ENCODE measurements at regions not wholly inside any gene's neighbourhood (a gene's known extent, or its start where the extent isn't known, plus 50 kb on each side); places are given as distances from the start of the nearest gene placed in this dataset.
"Not testable (repeated sequence)": the region's sequence is repeated elsewhere in the genome, so short reads cannot be mapped to it uniquely, and the experiment has no call there.

DNA sequence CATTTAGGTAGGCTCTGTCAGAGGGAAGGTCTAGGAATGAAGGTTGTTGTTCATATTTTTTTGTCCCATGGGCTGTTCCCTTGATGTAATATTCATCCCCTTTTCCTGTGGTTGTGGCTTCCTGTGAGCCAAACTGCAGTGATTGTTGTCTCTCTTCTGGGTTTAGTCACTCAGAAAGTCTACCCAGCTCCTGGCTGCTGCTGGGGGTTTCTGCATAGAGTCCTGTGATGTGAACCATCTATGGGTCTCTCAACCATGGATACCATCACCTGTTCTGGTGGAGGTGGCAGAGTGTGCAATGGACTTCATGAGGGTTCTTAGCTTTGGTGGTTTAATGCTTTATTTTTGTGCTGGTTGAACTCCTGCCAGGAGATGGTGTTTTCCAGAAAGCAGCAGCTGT lies 122.8 kb downstream of the ZC4H2 start:
- H3K4me3 Mint-ChIP-seq, result no peak overlapping the region
- H3K36me3 Mint-ChIP-seq, result peaks cover 44% of the 10 kb centered on the region
- ATAC-seq (no peak), DNase-seq (peak; percentile 39)
- peaks cover 9% of the 10 kb centered on the region for H3K9me3 Mint-ChIP-seq (ENCODE audit: low read depth)
- CTCF ChIA-PET, result no interaction called here
- peaks cover 32% of the 10 kb centered on the region for H3K4me1 Mint-ChIP-seq
- no peaks in the 10 kb centered on the region for H3K27me3 Mint-ChIP-seq
- peak overlapping the region; percentile 32 for H3K27ac Mint-ChIP-seq

DNA sequence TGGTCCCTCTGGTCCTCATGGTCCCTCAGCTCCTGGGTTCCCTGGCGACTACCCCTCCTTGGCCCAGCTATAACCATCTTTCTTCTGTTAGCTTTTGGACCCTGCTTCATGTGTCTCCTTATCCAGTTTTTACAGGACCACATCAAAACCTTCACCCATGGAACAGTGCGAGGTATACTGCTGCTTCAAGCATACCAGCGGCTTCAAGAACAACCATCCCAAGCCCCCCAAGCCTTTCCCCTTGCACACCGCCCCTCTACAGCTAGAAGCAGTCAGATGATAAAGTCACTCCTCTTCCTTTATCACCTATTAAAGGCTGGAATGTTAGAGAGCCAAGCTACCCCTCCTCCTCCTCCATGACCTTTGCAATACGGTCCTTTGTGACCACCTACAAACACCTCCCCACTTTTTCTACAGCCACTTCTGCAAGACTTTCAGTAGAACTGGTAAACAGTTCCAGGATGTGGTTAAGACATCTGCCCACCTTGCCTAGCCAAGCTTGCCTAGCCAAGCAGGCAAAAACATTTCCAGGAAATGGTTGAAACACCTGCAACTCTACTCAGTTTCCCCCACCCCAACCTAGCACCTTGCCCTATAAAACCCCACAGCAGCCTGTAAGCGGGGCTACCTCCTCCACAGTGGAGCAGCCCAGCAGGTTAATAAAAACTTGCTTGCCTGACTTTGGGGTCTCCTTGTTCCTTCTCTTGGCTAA lies 125.7 kb downstream of the ZC4H2 start:
- peaks cover 6% of the 10 kb centered on the region for H3K9me3 Mint-ChIP-seq (ENCODE audit: low read depth)
- DNase-seq (peak; percentile 59), ATAC-seq (peak; percentile 58)
- no peak overlapping the region for H3K27ac Mint-ChIP-seq
- CTCF ChIA-PET, result no interaction called here
- H3K27me3 Mint-ChIP-seq, result no peaks in the 10 kb centered on the region
- H3K4me3 Mint-ChIP-seq, result no peak overlapping the region
- peaks cover 29% of the 10 kb centered on the region for H3K4me1 Mint-ChIP-seq
- peaks cover 34% of the 10 kb centered on the region for H3K36me3 Mint-ChIP-seq

DNA sequence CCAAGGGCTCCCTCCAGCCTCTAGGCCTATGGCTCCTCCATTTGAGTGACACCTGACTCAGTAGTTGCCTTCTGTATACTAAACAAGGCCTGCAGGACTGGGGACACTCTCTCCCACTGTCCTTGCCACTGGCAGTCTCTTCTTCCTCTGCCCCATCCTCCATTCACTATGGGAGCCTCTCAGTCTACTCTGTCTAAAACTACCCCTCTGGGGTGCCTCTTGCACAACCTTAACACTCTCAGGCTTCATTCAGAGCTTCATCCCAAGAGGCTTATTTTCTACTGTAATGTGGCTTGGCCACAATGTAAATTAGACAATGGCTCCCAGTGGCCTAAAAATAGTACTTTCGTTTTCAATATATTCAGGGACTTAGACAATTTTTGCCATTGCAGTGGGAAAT lies 133.0 kb downstream of the ZC4H2 start:
- CTCF ChIA-PET, result no interaction called here
- Mint-ChIP-seq H3K36me3 (peaks cover 50% of the 10 kb centered on the region), H3K27me3 (no peaks in the 10 kb centered on the region), H3K4me1 (peaks cover 31% of the 10 kb centered on the region), H3K4me3 (peak overlapping the region; percentile 22), H3K27ac (peak overlapping the region; percentile 88), H3K9me3 (ENCODE audit: low read depth) (peaks cover 17% of the 10 kb centered on the region)
- ATAC-seq, result no peak
- DNase-seq, result no peak

DNA sequence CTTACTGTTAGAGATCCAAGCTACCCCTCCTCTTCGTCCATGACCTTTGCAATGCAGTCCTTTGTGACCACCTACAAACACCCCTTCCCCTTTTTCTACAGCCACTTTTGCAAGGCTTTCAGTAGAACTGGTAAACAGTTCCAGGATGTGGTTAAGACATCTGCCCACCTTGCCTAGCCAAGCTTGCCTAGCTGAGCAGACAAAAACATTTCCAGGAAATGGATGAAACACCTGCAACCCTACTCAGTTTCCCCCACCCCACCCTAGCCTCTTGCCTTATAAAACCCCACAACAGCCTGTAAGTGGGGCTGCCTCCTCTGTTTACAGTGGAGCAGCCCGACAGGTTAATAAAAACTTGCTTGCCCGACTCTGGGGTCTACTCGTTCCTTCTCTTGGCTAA lies 133.8 kb downstream of the ZC4H2 start:
- H3K27ac Mint-ChIP-seq, result peak overlapping the region; percentile 88
- H3K4me3 Mint-ChIP-seq, result no peak overlapping the region
- ATAC-seq (peak; percentile 78), DNase-seq (peak; percentile 58)
- peaks cover 31% of the 10 kb centered on the region for H3K4me1 Mint-ChIP-seq
- H3K36me3 Mint-ChIP-seq, result peaks cover 50% of the 10 kb centered on the region
- peaks cover 17% of the 10 kb centered on the region for H3K9me3 Mint-ChIP-seq (ENCODE audit: low read depth)
- CTCF ChIA-PET, result no interaction called here
- H3K27me3 Mint-ChIP-seq, result no peaks in the 10 kb centered on the region

DNA sequence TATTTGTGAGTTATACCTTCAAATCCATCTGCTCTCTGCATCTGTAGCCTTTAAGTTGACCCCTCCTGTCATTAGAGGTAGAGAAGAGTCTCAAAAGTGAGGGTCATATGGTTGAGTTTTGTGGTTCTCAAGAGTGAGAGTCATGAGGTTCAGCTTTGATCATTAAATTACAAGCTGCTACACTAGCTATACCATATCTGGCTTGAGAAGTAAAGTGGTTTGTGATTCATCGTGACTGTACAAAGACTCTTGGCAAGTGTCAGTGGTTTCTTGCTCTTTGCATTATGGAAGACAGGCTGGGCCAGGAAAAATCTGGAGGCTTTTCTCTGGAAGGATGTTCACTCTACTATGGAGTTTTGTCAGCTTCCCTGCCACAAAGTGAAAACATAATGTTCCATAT lies 170.6 kb downstream of the ZC4H2 start:
- Mint-ChIP-seq H3K9me3 (ENCODE audit: low read depth) (peaks cover 7% of the 10 kb centered on the region), H3K27me3 (no peaks in the 10 kb centered on the region), H3K4me3 (no peak overlapping the region), H3K36me3 (no peaks in the 10 kb centered on the region), H3K27ac (no peak overlapping the region), H3K4me1 (peaks cover 1% of the 10 kb centered on the region)
- ATAC-seq, result no peak
- CTCF ChIA-PET, result no interaction called here
- DNase-seq, result no peak

DNA sequence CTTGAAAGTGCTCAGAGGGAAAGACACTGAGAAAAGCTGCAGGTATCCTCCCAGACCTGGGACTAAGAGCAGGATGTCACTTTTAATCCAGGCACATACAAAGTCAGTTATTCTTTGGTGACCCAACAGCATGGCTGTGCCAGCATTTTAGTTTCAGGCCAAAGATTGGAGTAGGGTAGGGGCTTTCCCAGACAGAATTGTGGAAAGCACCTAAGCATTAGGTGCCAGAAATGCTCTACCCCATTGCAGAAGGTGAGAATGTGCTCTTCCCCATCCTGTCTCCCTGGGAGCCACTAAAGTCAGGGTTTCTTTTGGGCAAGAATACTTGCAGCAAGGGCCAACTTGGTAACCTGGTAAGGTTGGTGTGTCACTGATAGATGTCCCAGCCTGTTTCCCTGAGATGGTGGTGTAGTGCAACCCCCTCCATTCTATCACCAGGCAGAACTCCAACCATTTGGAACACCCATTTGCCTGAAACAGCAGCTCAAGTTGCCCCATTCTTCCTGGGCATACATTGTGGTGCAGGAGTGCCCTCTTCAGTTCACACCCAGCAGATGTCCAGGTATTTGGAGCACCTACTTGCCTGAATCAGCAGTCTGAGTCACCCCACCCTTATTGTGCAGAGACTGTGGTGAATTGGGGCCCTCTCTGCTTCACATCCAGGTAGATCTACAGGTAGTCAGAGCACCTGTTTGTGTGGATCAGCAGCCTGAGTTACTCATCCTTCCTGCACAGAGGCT lies 183.5 kb downstream of the ZC4H2 start:
- ATAC-seq (no peak), DNase-seq (no peak)
- Mint-ChIP-seq H3K27ac (no peak overlapping the region), H3K9me3 (ENCODE audit: low read depth) (peaks cover 6% of the 10 kb centered on the region), H3K4me3 (no peak overlapping the region), H3K4me1 (no peaks in the 10 kb centered on the region), H3K36me3 (no peaks in the 10 kb centered on the region), H3K27me3 (no peaks in the 10 kb centered on the region)
- CTCF ChIA-PET, result no interaction called here

DNA sequence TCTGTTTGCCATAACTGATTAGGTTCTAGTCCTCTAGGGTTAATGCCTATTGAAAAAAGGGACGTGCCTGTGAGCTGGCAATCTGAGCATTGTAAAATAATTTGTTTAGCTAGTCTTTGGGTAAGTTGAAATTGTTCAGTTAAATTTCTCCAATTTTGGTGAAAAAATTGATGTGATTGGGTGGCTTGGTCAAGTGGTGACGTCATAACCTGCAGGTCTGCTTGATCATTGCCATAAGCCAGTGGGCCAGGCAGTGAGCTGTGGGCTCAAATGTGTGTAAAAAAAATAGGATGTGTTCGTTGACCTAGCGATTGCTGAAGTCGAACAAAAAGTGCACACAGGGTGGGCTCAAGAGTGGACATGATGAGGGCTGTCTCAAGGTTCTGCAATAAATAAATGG lies 193.3 kb downstream of the ZC4H2 start:
- Mint-ChIP-seq H3K4me1 (no peaks in the 10 kb centered on the region), H3K27ac (no peak overlapping the region), H3K9me3 (ENCODE audit: low read depth) (no peaks in the 10 kb centered on the region)

DNA sequence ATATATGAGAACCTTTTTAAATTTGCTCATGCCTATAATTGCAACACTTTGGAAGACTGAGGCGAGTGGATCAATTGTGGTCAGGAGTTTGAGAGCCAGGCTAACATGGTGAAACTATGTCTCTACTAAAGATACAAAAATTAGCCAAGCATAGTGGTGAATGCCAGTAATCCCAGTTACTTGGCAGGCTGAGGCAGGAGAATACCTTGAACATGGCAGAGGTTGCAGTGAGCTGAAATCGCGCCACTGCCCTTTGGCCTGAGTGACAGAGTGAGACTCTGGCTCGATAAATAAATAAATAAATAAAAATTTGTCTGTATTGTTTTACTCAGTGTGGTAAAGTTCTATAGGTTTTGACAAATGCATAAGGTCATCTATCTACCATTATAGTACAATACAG lies 218.2 kb downstream of the ZC4H2 start:
- DNase-seq (no peak), ATAC-seq (no peak)
- no peak overlapping the region for H3K27ac Mint-ChIP-seq
- H3K9me3 Mint-ChIP-seq (ENCODE audit: low read depth), result peaks cover 3% of the 10 kb centered on the region
- no peaks in the 10 kb centered on the region for H3K4me1 Mint-ChIP-seq
- H3K4me3 Mint-ChIP-seq, result no peak overlapping the region
- no peaks in the 10 kb centered on the region for H3K27me3 Mint-ChIP-seq
- no peaks in the 10 kb centered on the region for H3K36me3 Mint-ChIP-seq
- CTCF ChIA-PET, result no interaction called here

More for the DNA sequence above, 193.3 kb downstream of the ZC4H2 start:
- H3K36me3 Mint-ChIP-seq, result no peaks in the 10 kb centered on the region
- ATAC-seq (no peak), DNase-seq (no peak)
- H3K4me3 Mint-ChIP-seq, result no peak overlapping the region
- H3K27me3 Mint-ChIP-seq, result no peaks in the 10 kb centered on the region
- CTCF ChIA-PET, result no interaction called here

DNA sequence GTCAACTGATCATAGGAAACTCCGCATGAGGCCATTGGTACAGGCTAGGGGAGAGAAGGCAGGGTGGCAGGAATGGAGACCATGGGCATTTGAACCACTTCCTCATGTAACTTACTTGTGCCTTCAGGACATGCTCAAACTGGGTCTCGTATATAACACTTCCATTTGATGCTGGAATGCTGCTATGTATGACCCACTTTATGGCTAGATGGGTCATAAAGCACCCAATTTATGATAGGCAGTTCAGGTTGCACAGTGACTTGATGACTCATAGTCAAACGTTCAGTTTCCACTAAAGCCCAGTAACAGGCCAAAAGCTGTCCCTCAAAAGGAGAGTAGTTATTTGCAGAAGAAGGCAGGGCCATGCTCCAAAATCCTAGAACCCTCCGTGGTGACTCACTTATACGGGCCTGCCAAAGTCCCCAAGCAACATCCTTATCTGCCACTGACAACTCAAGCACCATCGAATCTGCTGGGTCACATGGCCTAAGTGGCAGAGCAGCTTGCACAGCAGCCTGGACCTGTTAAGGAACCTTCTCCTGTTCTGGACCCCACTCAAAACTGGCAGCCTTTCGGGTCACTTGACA lies 236.4 kb downstream of the ZC4H2 start:
- H3K9me3 Mint-ChIP-seq (ENCODE audit: low read depth), result no peaks in the 10 kb centered on the region
- no peak overlapping the region for H3K27ac Mint-ChIP-seq
- no peak for ATAC-seq
- no peaks in the 10 kb centered on the region for H3K4me1 Mint-ChIP-seq
- H3K4me3 Mint-ChIP-seq, result no peak overlapping the region
- CTCF ChIA-PET, result no interaction called here
- DNase-seq, result no peak
- no peaks in the 10 kb centered on the region for H3K36me3 Mint-ChIP-seq
- no peaks in the 10 kb centered on the region for H3K27me3 Mint-ChIP-seq

DNA sequence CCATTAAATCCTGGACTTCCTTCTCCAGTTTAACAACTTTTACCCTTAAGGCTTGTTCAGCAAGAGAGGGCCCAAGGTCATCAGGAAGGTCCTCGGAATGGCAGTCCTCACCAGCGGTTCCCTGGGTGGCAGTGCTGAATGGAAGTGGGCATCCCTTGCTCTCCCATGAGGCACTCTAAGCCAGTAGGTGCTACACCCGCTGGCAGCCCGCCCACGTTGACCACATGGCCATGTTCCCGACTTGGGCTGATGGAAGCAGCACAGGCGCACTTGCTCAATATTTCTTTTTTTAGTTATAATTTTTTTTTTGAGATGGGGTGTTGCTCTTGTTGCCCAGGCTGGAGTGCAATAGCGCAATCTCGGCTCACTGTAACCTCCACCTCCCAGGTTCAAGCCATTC lies 277.9 kb downstream of the ZC4H2 start:
- Mint-ChIP-seq H3K4me1 (no peaks in the 10 kb centered on the region), H3K4me3 (no peak overlapping the region), H3K27me3 (no peaks in the 10 kb centered on the region), H3K27ac (no peak overlapping the region), H3K9me3 (ENCODE audit: low read depth) (no peaks in the 10 kb centered on the region), H3K36me3 (no peaks in the 10 kb centered on the region)
- ATAC-seq (no peak), DNase-seq (no peak)
- CTCF ChIA-PET, result no interaction called here

DNA sequence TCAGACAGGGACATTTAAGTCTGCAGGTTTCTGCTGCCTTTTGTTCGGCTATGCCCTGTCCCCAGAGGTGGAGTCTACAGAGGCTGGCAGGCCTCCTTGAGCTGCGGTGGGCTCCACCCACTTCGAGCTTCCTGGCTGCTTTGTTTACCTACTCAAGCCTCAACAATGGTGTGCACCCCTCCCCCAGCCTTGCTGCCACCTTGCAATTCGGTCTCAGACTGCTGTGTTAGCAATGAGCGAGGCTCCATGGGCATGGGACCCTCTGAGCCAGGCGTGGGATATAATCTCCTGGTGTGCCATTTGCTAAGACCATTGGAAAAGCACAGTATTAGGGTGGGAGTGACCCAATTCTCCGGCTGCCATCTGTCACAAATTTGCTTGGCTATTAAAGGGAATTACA lies 280.9 kb downstream of the ZC4H2 start:
- ATAC-seq; H3K4me3 Mint-ChIP-seq; H3K36me3 Mint-ChIP-seq; CTCF ChIA-PET; H3K27me3 Mint-ChIP-seq; DNase-seq; H3K9me3 Mint-ChIP-seq (ENCODE audit: low read depth); H3K4me1 Mint-ChIP-seq; H3K27ac Mint-ChIP-seq: not testable (repeated sequence)

DNA sequence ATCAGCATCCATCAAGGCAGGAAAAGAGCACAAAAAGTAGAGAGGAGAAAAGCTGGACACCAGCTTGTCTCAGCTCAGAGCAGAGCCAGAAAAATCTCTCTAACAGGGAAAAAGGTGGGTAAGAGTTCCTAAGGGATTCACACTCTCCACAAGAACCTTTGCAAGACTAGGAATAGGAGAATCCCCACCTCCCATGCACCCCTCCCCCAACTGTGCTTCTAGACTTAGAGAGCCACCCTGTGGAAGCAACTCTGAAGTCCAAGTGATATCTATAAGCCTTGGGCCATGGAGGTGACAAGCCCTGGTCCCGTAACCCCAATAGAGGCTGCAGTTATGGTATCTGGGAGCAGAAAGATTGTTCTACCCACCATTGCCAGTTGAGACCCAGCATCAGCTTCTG lies 267.6 kb upstream of the MTMR8 start:
- no peaks in the 10 kb centered on the region for H3K27me3 Mint-ChIP-seq
- DNase-seq, result no peak
- ATAC-seq, result no peak
- H3K4me3 Mint-ChIP-seq, result no peak overlapping the region
- CTCF ChIA-PET, result no interaction called here
- no peaks in the 10 kb centered on the region for H3K36me3 Mint-ChIP-seq
- no peaks in the 10 kb centered on the region for H3K4me1 Mint-ChIP-seq
- H3K27ac Mint-ChIP-seq, result no peak overlapping the region
- peaks cover 7% of the 10 kb centered on the region for H3K9me3 Mint-ChIP-seq (ENCODE audit: low read depth)

DNA sequence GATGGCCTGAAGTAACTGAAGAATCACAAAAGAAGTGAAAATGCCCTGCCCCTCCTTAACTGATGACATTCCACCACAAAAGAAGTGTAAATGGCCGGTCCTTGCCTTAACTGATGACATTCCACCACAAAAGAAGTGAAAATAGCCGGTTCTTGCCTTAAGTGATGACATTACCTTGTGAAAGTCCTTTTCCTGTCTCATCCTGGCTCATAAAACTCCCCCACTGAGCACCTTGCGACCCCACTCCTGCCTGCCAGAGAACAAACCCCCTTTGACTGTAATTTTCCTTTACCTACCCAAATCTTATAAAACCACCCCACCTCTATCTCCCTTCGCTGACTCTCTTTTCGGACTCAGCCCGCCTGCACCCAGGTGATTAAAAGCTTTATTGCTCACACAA lies 262.0 kb upstream of the MTMR8 start:
- H3K4me1 Mint-ChIP-seq; DNase-seq; H3K4me3 Mint-ChIP-seq; CTCF ChIA-PET; H3K36me3 Mint-ChIP-seq; H3K27me3 Mint-ChIP-seq; H3K9me3 Mint-ChIP-seq (ENCODE audit: low read depth); H3K27ac Mint-ChIP-seq; ATAC-seq: not testable (repeated sequence)

DNA sequence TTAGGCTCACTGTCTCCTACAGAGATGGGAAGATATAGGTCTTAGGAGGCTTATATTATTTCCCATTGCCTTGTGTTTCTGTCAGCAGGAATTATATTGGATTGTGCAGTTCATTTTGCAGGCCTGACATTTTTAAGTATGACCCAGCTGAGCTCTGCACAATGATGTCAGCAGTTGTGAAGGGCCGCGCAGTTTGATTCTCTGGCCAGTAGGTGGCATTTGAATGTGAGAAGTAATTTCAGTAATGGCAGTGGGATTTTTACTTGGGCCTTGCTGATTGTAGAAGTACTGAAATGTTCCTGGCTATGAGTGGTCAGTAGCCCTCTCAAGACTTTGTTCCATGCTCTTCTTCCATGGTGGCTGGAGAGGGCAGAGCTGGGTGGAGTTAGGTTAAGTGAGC lies 247.2 kb upstream of the MTMR8 start:
- ATAC-seq (no peak), DNase-seq (peak; percentile 43)
- Mint-ChIP-seq H3K27ac (no peak overlapping the region), H3K4me1 (no peaks in the 10 kb centered on the region), H3K36me3 (no peaks in the 10 kb centered on the region), H3K27me3 (no peaks in the 10 kb centered on the region), H3K4me3 (no peak overlapping the region), H3K9me3 (ENCODE audit: low read depth) (no peaks in the 10 kb centered on the region)
- CTCF ChIA-PET, result no interaction called here

Data from activated CD8-positive, alpha-beta memory T cell treated with anti-CD3 and anti-CD28 coated beads, Interleukin-2, amount 10 ng/mL, durations not matched to agents 7 days and 5 days (primary cell).